Activated T-cell treated with anti-CD3 and anti-CD28 coated beads, Interleukin-2, amount 50 U/mL, for 48 hours (primary cell): ENCODE measurements at regions not wholly inside any gene's neighbourhood (a gene's known extent, or its start where the extent isn't known, plus 50 kb on each side); places are given as distances from the start of the nearest gene placed in this dataset.

Experiments used
- DNase-seq, 2 experiments: peaks; one replicate each; pipeline ENCODE4 v3.0.0-alpha.2; 2020

GRCh38 chr11:88404391-88404790, 66.9 kb upstream of the CTSC start:
- no peak for DNase-seq

GRCh38 chr11:88402784-88403183, 65.2 kb upstream of the CTSC start:
- DNase-seq: no peak

- no peak for DNase-seq
Measured at GRCh38 chr11:88402192-88402715, 64.7 kb upstream of the CTSC start.

GRCh38 chr11:88398791-88399570, 61.4 kb upstream of the CTSC start:
- no peak for DNase-seq

- no peak for DNase-seq
Measured at GRCh38 chr11:88398372-88398771, 60.8 kb upstream of the CTSC start.

- no peak for DNase-seq
Measured at GRCh38 chr11:88390254-88390653, 52.7 kb upstream of the CTSC start.

GRCh38 chr11:88387957-88388356, 50.4 kb upstream of the CTSC start:
- no peak for DNase-seq
